ENCODE measurements at regions not wholly inside any gene's neighbourhood (a gene's known extent, or its start where the extent isn't known, plus 50 kb on each side); places are given as distances from the start of the nearest gene placed in this dataset.

DNA sequence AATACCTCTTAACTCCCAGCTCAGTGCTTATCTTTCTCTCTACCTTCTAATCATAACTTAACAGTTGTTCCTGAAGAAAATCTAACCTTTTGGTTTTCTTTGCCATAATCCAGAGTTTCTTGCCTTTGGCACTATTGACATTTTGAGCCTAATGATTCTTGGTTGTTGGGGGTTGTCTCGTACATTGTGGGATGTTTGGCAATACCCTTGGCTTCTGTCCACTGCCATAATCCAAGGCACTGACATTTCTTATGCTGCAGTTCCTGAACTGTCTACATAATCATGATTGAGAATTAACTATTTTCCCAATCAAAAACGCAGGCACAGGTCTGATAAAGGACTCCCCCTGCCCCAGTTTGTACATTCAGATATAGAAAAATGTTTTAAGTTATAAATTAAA, 203.2 kb upstream of the MEX3C start:
- no peak for DNase-seq

DNA sequence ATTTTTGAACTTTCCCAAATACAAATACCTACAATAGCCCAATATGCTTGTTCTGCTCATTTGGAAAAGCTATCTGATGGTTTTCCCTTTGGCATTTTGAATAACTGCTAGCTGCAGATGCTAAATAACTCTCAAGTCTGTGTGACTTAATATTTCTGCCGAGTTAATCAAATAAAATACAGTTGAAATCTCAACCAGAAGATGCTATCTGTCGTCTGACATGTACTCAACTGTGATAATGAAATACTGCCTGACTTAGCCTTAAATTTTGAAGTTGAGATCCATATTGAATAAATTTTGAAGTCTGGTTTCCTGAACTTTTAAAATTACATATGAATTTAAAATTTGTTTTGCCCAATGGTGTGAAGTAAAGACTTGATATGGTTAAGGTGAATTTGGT, 204.4 kb upstream of the MEX3C start:
- no peak for DNase-seq

DNA sequence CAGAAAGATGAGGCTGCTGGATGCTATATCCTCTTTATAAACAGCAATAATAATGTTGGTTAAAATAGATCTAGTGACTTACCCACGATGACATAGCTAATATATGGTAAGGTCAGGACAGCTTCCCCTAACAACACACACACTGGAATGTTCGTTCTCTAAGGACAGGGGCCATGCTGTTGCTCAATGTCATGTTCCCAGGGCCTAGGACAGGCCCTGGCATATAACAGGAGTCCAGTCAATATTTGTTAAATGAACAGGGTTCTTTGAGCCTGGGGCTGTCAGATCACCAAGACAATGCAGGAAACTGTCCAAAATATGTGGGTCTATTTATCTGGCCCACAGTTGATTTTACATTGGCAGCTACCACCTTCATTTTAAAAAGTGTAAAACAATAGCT, 207.1 kb upstream of the MEX3C start:
- DNase-seq = no peak

DNA sequence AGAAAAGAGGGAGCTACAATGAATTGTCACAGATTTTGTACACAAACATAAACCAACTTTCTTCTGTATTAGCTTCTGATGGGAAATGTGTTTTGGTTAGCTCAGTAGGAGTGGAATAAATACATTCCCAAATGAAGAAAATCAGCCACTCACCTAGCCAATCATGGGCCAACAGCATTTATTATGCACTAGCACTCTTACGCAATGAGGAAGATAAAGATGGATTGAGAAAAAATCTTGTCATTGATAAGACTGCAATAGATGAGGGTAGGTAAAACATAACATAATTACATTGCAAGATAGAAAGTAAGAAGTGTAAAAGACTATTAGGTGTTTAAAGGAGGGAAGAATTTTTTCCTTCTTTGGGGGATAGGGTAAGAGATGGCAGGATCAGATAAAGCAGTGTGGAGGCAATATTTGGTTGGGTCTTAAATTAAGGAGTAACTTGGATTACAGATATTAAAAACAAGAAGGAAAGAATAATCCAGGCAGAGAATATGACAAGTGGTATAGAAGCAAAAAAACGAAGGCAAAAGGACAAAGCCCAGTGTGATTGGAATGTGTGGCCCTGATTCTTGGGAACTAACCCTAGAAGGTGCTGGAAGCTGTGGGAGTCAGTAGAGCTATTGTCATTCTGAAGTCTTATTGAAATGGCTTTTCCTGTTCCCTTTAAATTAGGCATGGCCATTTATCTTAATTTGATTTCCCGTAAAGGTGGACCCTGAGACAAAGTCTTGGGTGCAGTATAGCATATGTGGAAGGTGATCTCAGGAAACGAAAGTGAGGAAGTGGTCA, 208.4 kb upstream of the MEX3C start:
- DNase-seq = no peak

DNA sequence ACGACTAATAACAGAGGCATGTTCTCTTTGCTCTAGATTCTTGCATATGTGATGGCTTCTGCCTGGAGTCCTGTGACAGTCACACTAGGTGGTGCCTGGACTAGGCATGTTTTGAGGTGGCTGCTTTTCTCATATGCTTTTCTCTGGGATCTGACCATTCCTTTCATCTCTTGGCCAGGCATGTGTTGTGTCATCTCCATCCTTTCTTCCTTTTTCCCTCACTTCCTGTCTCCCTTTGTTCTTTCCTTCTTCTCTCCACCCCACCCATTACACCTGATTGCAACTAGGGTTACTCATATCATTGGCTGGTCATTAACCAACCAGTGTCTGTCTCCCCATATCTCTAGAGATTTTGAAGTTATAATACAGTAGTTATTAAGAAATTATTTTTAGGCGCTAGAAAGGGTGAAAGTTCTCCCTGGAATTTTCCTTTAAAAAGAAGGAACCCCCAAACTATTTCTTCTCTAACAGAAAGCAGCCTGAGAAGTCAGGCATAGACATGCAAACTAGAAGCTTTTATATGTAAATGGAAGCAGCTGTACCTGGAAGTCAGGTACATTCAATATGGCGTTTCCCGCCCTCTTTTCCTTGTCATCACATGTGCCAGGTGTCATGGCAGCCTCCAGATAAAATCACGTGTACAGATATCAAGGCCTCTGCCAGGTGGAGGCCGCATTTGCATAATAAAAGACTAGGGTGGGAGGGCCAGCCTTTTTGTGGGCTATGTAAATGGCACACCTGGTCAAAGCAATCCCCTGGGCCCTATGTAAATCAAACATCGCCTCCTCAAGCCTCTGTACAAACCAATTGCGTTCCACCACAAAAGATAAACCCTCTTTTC, 220.4 kb upstream of the MEX3C start:
- no peak for DNase-seq

DNA sequence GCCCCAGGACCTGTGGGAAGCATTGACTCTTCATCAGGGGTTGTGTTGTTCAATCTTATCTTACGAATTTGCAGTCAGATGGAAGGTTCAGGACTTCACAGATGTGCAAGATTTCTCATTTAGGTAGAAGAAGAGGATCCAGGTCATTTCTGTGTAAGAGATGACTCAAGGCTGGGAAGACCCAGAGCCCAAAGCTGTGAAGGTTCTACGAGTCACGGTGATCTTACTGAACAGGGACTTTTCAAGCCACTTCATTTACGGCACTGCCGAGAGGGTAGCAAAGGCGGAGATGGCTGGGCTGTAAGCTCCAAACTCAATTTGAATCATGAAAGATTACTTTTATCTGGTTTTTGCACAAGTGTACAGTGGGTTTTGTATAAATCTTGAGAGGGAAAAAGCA, 228.0 kb upstream of the MEX3C start:
- DNase-seq = no peak

DNA sequence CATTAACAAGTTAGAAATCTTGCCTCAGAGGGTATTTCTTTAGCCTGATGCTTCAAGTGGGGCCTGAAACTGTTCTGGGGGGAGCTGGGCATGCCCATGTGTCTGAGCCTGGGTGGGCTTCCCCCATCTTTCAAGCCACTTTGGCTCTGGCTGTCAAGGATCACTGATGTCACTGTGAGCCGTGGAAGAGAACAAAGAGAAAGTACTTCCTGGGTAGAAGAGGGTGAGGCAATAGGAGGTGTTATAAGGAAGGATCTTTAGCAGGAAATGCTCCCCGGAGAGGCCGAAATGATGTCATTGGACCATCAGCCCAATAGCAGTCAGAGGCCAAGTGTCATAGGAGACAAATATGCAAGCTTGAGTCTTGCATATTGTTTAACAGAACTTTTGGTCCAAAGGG, 228.4 kb upstream of the MEX3C start:
- DNase-seq = no peak

DNA sequence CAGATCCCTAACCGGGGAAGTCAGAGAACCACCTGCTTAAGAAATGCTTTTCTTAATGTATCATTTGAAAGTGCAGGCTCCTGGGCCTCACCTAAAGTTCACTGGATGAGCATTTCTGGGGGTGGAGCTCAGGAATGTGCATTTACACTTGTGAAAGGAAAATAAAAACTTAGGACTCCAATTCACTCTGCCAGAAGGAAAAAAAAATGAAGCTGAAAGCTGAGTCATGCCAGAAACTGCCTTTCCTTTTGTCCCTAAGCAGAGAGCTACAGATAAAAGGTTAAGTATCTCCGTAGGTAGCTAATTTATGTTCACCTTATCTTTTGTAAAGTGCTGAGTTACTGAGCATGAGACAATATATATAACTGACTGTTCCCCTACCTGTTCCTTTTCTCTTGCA, 229.5 kb upstream of the MEX3C start:
- no peak for DNase-seq

DNA sequence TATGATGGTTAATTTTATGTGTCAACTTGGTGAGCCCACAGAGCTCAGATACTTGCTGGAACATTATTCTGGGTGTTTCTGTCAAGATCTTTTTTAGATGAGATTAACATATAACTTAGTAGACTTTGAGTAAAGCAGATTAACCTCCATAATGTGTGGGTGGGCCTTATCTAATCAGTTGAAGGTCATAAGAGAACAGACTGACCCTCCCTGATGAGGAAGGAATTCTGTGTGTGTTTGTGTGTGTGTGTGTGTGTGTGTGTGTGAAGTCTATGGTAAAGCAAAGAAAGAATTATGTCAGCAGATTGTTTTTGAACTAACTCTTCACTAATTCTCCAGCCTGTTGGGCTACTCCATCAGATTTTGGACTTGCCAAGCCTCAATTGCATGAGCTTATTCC, 232.2 kb upstream of the MEX3C start:
- DNase-seq = no peak

DNA sequence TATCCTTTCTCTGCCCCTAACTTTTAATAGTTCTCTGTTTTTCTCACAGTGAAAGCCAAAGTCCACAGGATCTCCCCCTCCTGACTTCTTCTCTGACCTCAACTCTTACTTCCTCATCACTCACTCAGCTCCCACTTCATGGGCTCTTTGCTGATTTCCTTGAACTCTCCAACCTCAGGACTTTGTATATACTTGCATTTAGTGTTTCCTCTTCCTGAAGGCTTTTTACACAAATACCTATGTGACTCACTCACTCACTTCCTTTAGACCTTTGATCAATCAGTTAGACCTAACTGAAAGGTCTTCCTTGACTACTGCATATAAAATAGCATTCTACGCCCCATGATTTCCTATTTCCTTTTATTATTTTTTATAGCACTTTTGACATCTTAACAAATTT, 233.1 kb upstream of the MEX3C start:
- no peak for DNase-seq

DNA sequence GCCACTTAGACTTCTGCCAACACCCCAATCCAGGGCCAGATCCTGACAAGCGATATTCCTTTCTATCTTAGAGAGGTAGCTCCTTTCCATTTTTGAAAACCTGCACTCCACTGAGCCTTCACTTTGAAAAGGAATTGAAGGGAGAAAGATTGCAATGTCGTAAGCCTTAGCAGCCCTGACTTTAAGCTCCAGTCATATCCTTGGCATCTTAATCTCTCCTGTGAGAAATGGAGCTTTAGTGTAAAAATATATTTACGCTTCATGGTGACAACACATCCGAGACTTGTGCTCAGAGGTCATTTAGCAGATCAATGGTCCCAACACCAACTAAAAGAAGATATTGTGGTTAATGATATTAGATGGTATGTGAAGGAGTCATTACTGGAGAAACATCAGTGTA, 235.8 kb upstream of the MEX3C start:
- no peak for DNase-seq

DNA sequence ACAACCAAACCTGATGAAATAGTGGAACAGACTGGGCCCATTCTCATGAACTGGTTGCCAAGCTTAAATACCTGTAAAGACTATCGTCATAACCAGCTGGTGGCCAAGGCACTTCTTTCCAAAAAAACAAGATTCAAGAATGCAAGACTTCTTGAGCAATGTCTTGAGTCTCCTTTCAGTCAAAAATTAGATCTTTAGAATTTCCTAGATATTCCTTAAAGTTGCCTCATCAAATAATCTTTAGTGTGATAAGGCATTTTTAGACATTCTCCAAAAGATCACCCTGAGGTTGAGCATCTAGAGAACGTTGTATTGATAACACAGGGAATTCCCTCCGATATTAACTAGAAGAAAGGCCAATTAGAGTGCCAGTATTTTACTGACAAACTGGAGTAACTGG, 236.4 kb upstream of the MEX3C start:
- no peak for DNase-seq

DNA sequence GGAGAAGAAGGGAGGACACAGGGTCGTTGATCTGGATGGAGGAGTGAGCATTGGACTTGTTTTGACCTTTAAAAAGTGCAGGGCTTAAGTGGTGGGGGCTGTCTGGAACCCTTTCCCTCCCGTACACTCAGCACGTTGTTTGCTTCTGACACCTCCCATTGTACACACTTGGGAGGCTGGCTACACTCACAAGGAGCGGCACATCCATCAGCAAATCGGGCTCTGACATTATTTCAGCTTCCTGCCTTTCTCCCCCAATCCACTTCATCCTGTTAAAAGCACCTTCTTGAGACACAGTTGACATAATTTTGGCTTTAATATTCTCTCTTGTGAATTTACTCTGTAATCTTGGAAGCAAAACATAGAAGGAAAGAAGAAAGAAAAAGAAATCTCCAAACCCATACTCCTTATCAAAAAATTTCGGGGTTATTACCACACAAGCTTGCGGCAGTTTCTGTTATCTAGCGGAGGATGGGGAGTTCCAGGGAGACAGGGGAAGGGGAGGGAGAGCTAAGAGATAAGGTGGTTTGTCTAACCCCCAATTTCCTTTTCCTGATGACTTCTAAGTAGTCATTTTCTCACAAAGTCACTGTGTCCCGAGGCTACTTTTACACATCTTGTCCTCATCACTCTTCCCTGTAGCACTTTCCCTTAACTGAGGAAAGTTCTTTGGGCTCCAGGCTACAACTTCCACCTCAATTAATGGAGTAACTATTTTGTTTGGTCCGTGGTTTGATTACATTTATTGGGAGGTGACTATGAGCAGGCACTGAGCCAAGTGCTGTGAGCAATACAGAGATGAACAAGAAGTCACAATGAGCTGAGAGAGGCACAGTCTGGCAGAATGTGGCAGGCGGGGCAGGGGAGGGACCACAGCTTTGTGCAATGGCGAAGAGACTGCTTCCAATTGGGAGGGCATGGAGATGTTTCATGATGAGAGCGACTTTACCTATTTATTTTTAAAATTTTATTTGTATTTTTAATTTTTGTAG, 240.1 kb upstream of the MEX3C start:
- no peak for DNase-seq

DNA sequence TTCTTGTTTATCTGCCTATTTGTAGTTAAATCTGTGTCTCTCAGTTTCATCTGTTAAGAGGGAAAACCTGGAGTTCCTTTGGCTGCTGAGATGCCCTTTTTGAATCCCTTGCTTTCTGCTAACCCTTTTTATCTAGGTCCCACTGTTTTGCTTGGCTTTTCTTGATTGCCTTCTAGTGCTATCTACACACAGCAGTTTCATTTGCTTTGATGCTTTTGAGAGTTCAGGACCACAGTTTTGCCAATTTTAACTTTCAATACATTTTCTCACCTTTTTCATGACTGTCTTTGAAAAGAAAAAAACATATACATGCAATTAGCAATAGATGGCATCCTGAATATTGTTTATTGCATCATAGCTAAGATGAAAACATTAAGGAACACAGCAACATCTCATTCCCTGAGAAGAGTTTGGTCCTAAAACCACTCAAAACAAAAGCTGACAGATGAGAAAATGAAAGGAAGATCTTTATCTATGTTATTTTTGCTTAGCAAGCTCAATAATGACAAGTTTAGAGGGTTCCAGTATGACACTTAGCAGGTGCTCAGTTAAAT, 241.4 kb upstream of the MEX3C start:
- DNase-seq = no peak

DNA sequence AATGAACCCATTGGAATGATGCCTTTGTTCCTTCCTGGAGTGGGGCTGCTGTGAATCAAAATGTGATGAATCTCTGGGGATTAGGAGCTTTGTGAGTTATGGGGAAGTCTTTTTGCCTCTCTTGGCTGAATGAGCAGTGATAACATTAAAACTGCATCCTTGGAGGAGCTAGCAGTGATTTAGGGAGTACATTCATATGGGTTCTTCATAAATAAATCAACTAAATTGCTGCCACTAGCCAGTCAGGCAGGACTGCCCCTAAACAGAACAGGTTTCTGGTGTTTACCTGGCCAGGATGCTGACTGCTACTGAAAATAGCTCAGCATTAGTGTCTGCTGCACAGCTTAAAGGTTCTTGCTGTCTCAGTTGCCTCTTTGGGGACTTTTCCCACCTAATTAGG, 244.5 kb upstream of the MEX3C start:
- DNase-seq = no peak

DNA sequence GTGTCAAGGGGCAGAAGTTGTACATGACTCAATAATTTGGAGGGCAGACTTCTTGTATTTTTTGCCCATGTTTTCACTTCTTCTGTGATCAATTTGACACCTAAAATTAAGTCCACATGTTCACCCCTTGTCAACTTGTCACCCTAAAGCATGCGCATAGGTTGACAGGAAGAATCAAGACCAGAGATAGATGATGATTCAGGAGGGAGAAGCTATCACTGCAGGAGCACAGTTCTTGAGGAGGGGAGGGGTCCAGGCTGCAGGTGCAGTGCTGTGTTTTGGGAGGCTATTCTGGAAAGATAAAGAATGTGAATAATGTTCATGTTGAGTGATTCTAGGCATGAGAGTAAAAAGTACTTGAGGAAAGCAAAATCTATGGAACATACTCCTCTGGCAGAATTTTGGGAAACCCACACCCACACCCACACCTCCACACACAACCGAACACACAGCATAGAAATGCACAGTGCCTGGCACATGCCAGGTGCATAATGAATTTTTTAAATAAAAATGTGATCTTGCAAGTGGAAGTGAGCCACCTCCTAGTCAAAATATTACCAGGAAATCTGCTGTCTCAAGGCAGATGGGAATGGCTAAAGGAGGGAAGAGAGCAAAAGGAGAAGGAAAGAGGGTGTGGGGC, 249.2 kb upstream of the MEX3C start:
- no peak for DNase-seq

DNA sequence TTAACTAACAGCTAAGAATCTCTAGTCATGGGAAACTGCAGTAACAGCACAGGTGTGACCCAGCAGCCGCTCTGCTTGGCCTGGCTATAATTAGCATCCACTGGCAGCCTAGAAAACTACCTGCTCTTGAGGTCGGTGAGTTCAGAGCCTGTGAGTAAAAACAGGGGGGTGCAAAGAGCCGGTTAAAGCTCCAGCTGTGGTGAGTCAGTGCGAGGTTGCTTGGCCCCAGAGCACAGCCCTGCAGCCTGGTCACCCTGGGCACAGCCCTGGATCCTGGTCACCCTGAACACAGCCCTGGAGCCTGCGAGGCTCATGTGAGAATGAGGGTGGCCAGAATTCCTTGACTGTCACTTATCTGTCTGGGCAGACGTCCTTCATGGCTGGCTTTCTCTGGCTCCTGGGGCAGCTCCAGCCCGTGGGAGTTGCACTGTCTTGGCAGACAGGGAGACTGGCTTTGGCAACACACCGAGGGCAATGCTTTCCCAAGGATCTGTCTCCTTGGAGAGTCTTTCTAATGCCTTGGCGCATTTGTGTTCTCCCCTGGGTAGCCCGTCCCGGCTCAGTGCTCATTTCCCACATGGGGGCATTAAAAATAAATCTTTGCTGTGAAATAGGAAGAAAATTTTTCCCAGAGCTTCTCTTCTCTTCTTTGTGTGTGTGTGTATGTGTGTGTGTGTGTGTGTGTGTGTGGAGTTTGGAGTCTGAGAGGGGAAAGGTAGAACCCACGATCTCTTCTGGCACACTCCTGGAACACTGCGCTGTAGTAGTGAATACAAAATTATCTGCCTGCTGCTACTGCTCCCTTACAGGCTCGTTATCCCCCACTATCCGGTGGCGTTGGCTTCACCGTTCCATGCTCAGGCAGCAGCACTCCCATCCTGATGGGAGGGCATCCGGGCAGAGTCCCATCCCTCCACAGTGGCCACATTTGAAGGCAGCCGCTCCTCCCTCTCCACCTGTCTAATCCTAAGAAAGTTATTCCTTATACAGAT, 250.2 kb upstream of the MEX3C start:
- DNase-seq = no peak

DNA sequence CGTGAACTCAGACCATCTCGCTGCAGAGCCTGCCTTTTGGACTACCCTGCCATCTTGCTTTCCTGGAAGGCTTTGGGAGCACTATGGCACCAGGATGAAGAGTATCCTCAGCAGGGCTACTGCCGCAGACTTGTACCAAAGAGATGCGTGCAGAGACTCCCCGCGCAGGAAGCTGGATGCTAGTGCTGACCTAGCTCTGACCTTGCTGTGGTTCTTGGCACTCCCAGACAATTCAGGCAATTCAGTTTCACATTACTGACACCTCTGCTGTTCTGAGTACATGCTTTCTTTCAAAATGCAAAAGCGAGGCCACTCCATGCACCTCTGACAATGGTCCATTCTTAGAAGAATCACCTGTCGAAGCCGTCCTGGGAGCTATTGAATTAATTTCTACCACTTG, 251.5 kb upstream of the MEX3C start:
- DNase-seq = no peak

DNA sequence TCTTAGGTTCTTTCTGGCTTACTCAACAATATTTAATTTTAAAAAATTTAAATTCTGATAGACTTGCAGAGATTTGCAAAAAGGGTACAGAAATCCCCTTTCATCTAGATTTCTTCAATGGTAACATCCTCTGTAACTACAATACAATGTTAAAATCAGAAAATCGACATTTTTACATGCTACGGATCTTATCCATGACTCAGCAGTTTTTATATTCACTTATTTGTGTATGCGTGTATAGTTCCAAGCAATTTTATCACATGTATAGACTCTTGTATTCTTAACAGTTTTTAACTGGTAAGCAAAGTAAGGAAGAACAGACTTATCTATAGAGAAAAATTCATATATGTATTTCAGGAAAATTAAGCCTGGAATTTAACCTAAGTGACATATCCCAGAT, 256.1 kb upstream of the MEX3C start:
- no peak for DNase-seq

DNA sequence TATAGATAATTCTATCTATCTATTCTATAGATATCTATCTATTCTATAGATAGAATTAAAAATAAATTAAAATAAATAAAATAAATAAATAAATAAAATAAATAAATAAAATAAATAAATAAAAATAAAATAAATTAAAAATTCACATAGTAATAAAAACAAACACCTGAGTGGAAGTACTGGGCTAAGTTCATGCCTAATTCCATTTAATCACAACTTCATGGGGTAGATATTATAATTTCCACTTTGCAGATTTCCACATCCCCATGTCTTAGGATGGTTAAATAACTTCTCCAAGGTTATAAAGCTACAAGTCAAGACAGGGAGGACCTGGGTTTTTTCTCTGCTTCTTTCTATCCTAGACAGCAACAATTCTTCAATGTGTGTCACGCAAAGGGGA, 261.4 kb upstream of the MEX3C start:
- no peak for DNase-seq

DNA sequence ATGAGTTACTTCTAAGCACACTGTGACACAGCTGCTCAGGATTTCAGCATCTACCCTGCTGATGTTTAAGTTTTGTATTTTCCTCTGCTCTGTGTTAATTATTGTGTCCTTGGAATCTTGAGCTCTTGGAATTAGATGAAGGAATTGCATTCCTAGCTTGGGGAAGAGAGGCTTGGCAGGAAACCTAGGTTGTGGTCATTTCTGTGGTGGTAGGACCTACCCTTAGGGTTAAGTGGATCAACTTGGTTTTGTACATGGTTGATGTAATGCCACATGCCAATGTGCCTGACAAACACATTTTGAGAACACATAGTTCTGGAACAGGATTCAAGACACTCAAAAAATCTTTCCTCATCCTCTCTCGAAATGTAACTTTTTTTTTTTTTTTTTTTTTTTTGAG, 264.5 kb upstream of the MEX3C start:
- DNase-seq = no peak

Measured in NCI-H2081 treated with DMSO at 0.1 percent for 48 hours (cell line).